ENCODE measurements at regions not wholly inside any gene's neighbourhood (a gene's known extent, or its start where the extent isn't known, plus 50 kb on each side); places are given as distances from the start of the nearest gene placed in this dataset.

DNA sequence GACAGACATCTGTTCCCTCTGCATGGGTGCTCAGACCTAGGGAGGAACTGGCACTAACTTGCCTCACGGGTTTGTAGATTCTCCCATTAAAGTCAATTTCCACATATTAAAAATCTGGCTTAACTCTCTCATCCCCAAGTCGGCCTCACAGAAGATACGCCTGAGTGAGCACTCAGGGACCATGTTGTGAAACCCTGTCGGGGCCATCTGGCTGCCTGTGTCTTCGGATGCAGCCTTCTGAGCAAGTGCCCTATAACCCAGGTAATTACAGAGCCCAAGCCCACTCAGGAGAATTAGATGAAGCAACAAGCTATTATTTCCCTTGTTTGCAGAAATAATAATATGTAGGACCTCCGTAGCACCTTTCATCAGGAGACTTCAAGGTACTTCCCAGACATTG, 219.3 kb upstream of the GLI3 start:
- Mint-ChIP-seq H3K36me3 (ENCODE audit: insufficient read depth in 1 of 3, low read depth in 3 of 3) (no peaks in the 10 kb centered on the region), H3K4me1 (no peaks in the 10 kb centered on the region), H3K9me3 (no peaks in the 10 kb centered on the region; a peak in 2 of 5 replicates), H3K27me3 (ENCODE audit: low read depth) (peaks cover 3% of the 10 kb centered on the region), H3K4me3 (no peak overlapping the region), H3K27ac (no peak overlapping the region)
- Histone ChIP-seq H3K4ac (ENCODE audit: low read depth, low read length) (no peak overlapping the region), H3K23ac (ENCODE audit: insufficient read length, low read depth, low read length) (no peak overlapping the region), H3K79me2 (ENCODE audit: insufficient read depth, low read length) (no peaks in the 10 kb centered on the region), H2BK15ac (ENCODE audit: low read depth, low read length) (no peak overlapping the region), H4K20me1 (ENCODE audit: control insufficient read depth, insufficient read depth, insufficient read length) (no peaks in the 10 kb centered on the region), H3K4me1 (ENCODE audit: insufficient read depth, low read length) (no peaks in the 10 kb centered on the region), H3K9me3 (ENCODE audit: control insufficient read depth, low read depth, low read length) (no peaks in the 10 kb centered on the region), H4K91ac (ENCODE audit: insufficient read length, low read depth, low read length) (no peak overlapping the region), H3K56ac (ENCODE audit: insufficient read length, low read depth, low read length) (no peak overlapping the region), H2BK120ac (ENCODE audit: low read depth, low read length, poor library complexity, severe bottlenecking) (no peak overlapping the region), H3K18ac (ENCODE audit: insufficient read length, low read depth, low read length) (no peak overlapping the region), H2BK12ac (ENCODE audit: insufficient read length, low read depth, low read length) (no peak overlapping the region), H2AFZ (ENCODE audit: low read length) (no peak overlapping the region), H3K4me2 (ENCODE audit: insufficient read depth, insufficient read length, low read length) (no peak overlapping the region), H3T11ph (ENCODE audit: low read length) (no peak overlapping the region), H3K27ac (ENCODE audit: insufficient read length, low read depth, low read length) (no peak overlapping the region), H4K5ac (ENCODE audit: insufficient read length, low read depth, low read length) (no peak overlapping the region), H3K9ac (ENCODE audit: extremely low read depth, insufficient read length, low read length) (no peak overlapping the region), H2AK5ac (ENCODE audit: insufficient read length, low read length) (no peak overlapping the region), H3K79me1 (ENCODE audit: insufficient read depth, low read depth, low read length, poor library complexity, severe bottlenecking) (no peaks in the 10 kb centered on the region), H3K27me3 (ENCODE audit: insufficient read depth, low read length) (no peaks in the 10 kb centered on the region), H2BK20ac (ENCODE audit: low read depth, low read length, poor library complexity, severe bottlenecking) (no peak overlapping the region), H2BK5ac (ENCODE audit: insufficient read length, low read length) (no peak overlapping the region), H3K14ac (ENCODE audit: insufficient read depth, low read length) (no peak overlapping the region), H3K23me2 (ENCODE audit: insufficient read length, low read depth, low read length, poor library complexity, severe bottlenecking) (no peaks in the 10 kb centered on the region), H4K8ac (replicated peaks; ENCODE audit: insufficient read length, low read depth, low read length) (no peak overlapping the region)
- DNase-seq: no peak
- no CpG with 5 or more reads among the region's 6 CpGs for WGBS (ENCODE audit: extremely low coverage, insufficient read length, low lambda C conversion rate)
- TF ChIP-seq, protein P1, sequence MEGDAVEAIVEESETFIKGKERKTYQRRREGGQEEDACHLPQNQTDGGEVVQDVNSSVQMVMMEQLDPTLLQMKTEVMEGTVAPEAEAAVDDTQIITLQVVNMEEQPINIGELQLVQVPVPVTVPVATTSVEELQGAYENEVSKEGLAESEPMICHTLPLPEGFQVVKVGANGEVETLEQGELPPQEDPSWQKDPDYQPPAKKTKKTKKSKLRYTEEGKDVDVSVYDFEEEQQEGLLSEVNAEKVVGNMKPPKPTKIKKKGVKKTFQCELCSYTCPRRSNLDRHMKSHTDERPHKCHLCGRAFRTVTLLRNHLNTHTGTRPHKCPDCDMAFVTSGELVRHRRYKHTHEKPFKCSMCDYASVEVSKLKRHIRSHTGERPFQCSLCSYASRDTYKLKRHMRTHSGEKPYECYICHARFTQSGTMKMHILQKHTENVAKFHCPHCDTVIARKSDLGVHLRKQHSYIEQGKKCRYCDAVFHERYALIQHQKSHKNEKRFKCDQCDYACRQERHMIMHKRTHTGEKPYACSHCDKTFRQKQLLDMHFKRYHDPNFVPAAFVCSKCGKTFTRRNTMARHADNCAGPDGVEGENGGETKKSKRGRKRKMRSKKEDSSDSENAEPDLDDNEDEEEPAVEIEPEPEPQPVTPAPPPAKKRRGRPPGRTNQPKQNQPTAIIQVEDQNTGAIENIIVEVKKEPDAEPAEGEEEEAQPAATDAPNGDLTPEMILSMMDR (conservative IDR thresholded peaks at IDR 0.05): no peak
